ENCODE measurements at regions not wholly inside any gene's neighbourhood (a gene's known extent, or its start where the extent isn't known, plus 50 kb on each side); places are given as distances from the start of the nearest gene placed in this dataset.

GRCh38 chr19:16019691-16020448, 56.4 kb upstream of the TPM4 start:
- FAIRE-seq, result no peak
- TF ChIP-seq SPI1 (IDR thresholded peaks at IDR 0.05; ENCODE audit: low read depth, low read length) (no peak), POLR2AphosphoS5 (IDR thresholded peaks at IDR 0.05; ENCODE audit: low read depth, low read length) (no peak), PAX5 (IDR thresholded peaks at IDR 0.05; ENCODE audit: insufficient read depth, low read length, severe bottlenecking) (no peak), POU2F2 (IDR thresholded peaks at IDR 0.05; ENCODE audit: low read depth, low read length) (no peak), TAF1 (IDR thresholded peaks at IDR 0.05; ENCODE audit: low read depth, low read length) (no peak), POLR2A (IDR thresholded peaks at IDR 0.05; ENCODE audit: low read depth, low read length) (no peak)
- DNase-seq (ENCODE audit: insufficient read length, low spot score), result no peak

- no peak for DNase-seq (ENCODE audit: insufficient read length, low spot score)
- TF ChIP-seq POLR2A (IDR thresholded peaks at IDR 0.05; ENCODE audit: low read depth, low read length) (no peak), SPI1 (IDR thresholded peaks at IDR 0.05; ENCODE audit: low read depth, low read length) (no peak), POU2F2 (IDR thresholded peaks at IDR 0.05; ENCODE audit: low read depth, low read length) (no peak)
- no peak for FAIRE-seq
Observed at GRCh38 chr19:16021796-16022195, 54.5 kb upstream of the TPM4 start.

DNA sequence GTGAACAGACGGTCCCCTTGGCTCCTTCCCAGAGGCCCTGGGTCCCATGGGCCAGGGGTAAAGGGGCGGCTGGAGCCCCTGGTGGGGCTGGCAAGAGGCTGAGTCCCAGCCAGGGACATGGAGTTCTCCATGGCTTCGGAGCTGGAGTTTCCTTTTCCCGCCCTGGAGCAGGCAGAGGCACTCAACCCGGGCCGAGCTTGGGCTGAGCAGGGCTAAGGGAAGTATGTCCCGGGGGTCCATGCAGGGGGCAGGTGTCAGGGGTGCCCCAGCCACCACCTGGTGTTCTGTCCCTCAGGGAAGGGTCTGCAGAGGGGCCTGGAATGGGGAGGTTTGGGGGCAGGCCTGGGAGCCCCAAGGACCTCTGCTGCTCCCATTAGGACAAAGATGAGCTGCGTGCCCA, 54.0 kb upstream of the TPM4 start:
- TF ChIP-seq TAF1 (IDR thresholded peaks at IDR 0.05; ENCODE audit: low read depth, low read length) (no peak), POU2F2 (IDR thresholded peaks at IDR 0.05; ENCODE audit: low read depth, low read length) (no peak), SPI1 (IDR thresholded peaks at IDR 0.05; ENCODE audit: low read depth, low read length) (no peak), POLR2A (IDR thresholded peaks at IDR 0.05; ENCODE audit: low read depth, low read length) (no peak), POLR2AphosphoS5 (IDR thresholded peaks at IDR 0.05; ENCODE audit: low read depth, low read length) (no peak), PAX5 (IDR thresholded peaks at IDR 0.05; ENCODE audit: insufficient read depth, low read length, severe bottlenecking) (no peak)
- no peak for FAIRE-seq
- no peak for DNase-seq (ENCODE audit: insufficient read length, low spot score)

DNA sequence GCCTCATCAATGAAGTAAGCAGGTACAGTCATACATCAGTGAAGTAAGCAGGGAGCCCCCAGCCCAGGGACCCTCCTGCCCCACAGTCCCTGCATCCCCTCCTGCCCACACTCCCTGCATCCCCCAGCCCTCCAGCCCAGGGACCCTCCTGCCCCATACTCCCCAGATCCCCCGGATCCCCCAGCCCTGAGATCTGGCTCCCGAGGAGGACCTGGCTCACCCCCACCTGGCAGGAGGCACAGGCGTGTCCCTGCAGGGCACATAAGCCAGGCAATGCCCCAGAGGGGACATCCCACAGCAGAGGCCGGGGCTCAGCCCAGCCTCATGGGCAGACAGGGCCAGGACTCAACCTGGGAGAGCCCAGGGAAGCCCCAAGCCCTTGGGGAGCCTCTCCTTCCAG, 53.6 kb upstream of the TPM4 start:
- DNase-seq (ENCODE audit: insufficient read length, low spot score) (no peak), FAIRE-seq (no peak)
- no peak for TF ChIP-seq PAX5 (IDR thresholded peaks at IDR 0.05; ENCODE audit: insufficient read depth, low read length, severe bottlenecking)
- no peak for TF ChIP-seq POLR2A (IDR thresholded peaks at IDR 0.05; ENCODE audit: low read depth, low read length)
- no peak for TF ChIP-seq POLR2AphosphoS5 (IDR thresholded peaks at IDR 0.05; ENCODE audit: low read depth, low read length)
- TF ChIP-seq SPI1 (IDR thresholded peaks at IDR 0.05; ENCODE audit: low read depth, low read length), result no peak
- no peak for TF ChIP-seq POU2F2 (IDR thresholded peaks at IDR 0.05; ENCODE audit: low read depth, low read length)
- TF ChIP-seq TAF1 (IDR thresholded peaks at IDR 0.05; ENCODE audit: low read depth, low read length), result no peak

DNA sequence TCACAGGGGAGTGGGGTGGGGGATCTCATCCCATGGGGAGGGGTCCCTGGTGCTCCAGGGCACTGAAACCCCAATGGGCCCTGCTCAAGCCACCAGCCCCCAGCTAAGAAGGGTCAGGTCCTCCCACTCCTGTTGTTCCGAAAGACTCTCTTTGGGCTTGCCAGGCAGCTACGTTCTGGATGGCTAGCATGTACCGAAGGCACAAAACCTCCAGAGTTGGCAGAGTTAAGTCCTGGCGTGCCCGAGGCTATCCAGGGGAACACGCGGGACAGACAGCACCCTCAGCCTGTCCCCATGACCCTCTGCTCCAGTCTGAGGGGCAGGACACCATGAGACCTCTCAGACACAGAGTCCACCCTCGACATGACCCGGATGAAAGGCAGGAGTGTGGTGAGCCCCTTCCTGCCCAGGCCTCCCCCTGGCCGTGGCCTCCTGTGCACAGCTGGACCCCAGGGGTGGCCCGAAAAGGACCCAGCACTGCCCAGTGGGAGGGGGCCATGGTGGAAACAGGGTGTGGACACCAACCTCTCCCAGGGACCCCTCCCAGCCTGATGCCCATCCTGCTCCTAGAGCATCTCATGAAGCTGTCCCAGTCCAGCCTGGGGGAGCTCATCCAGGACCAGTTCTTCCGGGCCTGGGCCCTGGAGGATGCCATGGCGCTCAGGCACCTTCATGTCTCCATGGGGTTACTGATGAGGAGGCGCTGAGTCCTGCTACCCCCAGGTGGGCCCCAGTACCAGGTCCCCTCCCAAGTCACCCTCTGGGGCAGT, 53.0 kb upstream of the TPM4 start:
- FAIRE-seq, result no peak
- TF ChIP-seq POLR2AphosphoS5 (IDR thresholded peaks at IDR 0.05; ENCODE audit: low read depth, low read length) (no peak), PAX5 (IDR thresholded peaks at IDR 0.05; ENCODE audit: insufficient read depth, low read length, severe bottlenecking) (no peak), SPI1 (IDR thresholded peaks at IDR 0.05; ENCODE audit: low read depth, low read length) (no peak), TAF1 (IDR thresholded peaks at IDR 0.05; ENCODE audit: low read depth, low read length) (no peak), POLR2A (IDR thresholded peaks at IDR 0.05; ENCODE audit: low read depth, low read length) (no peak), POU2F2 (IDR thresholded peaks at IDR 0.05; ENCODE audit: low read depth, low read length) (no peak)
- DNase-seq (ENCODE audit: insufficient read length, low spot score), result no peak

DNA sequence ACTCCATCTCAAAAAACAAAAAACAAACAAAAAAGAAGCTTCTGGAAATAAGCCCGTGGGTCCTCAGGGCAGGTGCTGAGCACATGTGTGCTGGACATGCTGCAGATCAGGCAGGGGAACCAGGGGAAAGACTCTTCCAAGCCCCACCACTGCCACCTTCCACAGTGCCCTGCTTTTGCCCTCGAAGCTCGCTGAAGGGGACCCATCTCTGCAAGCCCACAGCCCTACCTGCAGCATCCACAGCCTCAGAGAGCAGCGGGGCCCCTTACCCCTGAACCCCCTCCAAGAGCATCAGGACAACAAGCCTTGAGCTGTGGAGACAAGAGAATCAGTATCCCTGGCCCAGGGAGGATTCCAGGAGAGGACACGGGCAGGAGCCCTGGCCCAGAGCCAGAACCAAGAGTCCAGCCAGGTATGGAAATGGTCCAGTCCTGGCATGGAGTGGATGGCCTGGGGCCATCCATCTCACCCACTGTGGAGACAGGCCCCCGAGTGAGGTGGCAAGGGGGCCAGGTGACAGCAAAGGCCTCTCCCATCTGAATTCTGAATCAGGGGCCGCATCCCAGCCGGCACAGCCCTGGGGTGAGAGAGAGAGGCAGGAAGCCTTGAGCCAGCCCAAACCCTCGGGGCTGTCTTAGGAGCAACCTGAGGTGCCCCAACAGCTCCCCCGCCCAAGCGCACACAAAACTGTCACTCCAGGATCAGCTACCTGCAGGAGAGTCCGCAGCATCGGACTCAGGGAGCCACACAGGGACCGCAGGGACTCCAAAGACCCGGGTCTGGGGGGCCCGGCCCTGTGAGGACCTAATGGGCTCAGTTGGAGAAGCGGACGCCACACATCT, 51.8 kb upstream of the TPM4 start:
- no peak for FAIRE-seq

DNA sequence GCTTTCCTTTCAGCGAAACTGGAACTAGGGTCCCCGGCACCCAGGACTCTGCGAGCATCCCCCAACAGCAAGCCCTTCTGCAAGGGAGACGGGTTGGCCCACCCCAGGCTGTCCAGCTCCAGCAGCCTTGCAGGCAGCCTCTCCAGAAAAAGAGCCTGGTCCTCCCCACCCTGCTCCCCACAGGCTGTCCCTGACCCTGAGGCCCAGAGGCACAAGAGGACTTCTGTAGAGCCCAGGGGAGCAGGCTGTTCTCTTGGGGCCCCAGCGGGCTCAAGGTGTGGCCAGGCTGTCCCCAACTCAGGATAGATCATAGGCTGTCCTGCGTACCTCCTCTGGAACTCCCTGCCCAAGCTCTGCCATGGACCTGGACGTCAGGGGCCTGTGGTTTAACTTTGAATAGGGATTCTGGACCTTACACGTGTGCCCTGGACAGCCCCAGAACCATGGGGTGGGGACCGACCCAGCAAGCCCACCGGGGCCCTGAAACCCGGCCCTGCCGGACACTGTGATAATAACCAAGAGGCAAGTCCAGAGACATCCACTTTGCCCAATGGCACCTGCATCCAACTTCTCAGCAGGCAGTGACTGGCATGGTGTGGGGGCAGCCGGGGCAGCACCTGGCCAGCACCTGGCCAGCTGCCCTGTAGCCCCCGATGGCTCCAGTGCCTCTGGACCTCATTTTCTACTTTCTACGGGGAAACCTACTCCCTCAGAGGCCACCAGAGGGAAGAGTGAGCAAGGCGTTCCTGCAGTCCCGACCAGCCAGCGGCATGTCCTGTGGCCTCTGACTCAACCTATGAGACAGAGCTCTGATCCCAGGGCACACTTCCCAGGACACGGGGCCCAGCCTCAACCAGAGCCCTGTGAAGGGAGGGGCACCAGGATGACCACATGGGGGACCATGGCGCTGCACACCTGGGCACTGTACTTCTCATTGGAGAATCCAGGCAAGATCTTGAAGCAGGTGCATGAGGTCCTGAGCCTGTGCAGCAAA, 50.9 kb upstream of the TPM4 start:
- no peak for FAIRE-seq

More for the DNA sequence above, 51.8 kb upstream of the TPM4 start:
- DNase-seq (ENCODE audit: insufficient read length, low spot score), result no peak
- TF ChIP-seq TAF1 (IDR thresholded peaks at IDR 0.05; ENCODE audit: low read depth, low read length) (no peak), POLR2A (IDR thresholded peaks at IDR 0.05; ENCODE audit: low read depth, low read length) (no peak), PAX5 (IDR thresholded peaks at IDR 0.05; ENCODE audit: insufficient read depth, low read length, severe bottlenecking) (no peak), POLR2AphosphoS5 (IDR thresholded peaks at IDR 0.05; ENCODE audit: low read depth, low read length) (no peak), SPI1 (IDR thresholded peaks at IDR 0.05; ENCODE audit: low read depth, low read length) (no peak), POU2F2 (IDR thresholded peaks at IDR 0.05; ENCODE audit: low read depth, low read length) (no peak)

DNA sequence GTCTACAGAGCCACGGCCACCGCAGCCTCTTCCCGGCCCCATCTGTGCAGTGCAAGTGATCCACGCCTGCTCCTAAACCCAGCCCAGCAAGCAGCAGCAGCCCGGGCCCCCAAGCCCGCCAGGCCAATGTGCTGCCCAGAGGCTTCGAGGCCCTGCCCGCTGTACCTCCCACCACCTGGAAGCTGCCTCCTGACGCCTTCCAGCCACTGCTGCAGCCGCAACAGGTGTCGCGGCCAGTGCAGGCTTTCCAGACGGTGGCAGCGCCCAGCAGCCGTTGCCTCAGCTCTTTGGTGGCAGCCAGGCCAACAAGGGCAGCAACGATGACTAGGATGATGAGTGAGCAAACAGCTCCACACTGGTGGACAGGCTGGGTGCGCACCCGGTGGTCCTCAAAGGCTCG, 50.2 kb upstream of the TPM4 start:
- FAIRE-seq (no peak), DNase-seq (ENCODE audit: insufficient read length, low spot score) (no peak)
- TF ChIP-seq POLR2A (IDR thresholded peaks at IDR 0.05; ENCODE audit: low read depth, low read length) (no peak), TAF1 (IDR thresholded peaks at IDR 0.05; ENCODE audit: low read depth, low read length) (no peak), PAX5 (IDR thresholded peaks at IDR 0.05; ENCODE audit: insufficient read depth, low read length, severe bottlenecking) (no peak), POU2F2 (IDR thresholded peaks at IDR 0.05; ENCODE audit: low read depth, low read length) (no peak)

More for the DNA sequence above, 50.9 kb upstream of the TPM4 start:
- no peak for DNase-seq (ENCODE audit: insufficient read length, low spot score)
- TF ChIP-seq TAF1 (IDR thresholded peaks at IDR 0.05; ENCODE audit: low read depth, low read length) (no peak), PAX5 (IDR thresholded peaks at IDR 0.05; ENCODE audit: insufficient read depth, low read length, severe bottlenecking) (no peak), POLR2A (IDR thresholded peaks at IDR 0.05; ENCODE audit: low read depth, low read length) (no peak), POLR2AphosphoS5 (IDR thresholded peaks at IDR 0.05; ENCODE audit: low read depth, low read length) (no peak), POU2F2 (IDR thresholded peaks at IDR 0.05; ENCODE audit: low read depth, low read length) (no peak)
